RWPE1 (cell line): ENCODE measurements at regions not wholly inside any gene's neighbourhood (a gene's known extent, or its start where the extent isn't known, plus 50 kb on each side); places are given as distances from the start of the nearest gene placed in this dataset.

Experiments used
- CTCF ChIA-PET: fragments of 350-600 bp; sonication (Branson Sonifier 250); formaldehyde crosslinking; extraction: SDS; loops from one replicate; lab custom pipeline; 2021; lab: Yijun Ruan, JAX
- POLR2A ChIA-PET: fragments of 400-600 bp; formaldehyde crosslinking; extraction: SDS; loops from one replicate; lab custom pipeline; 2020; ENCODE audit warnings: antibody characterized with exemption; ENCODE audit not compliant: low non-redundant PET; lab: Yijun Ruan, JAX
- DNase-seq: peaks from one replicate; pipeline ENCODE4 v3.0.0; 2012; ENCODE audit warnings: low spot score
- H3K27ac ChIP-seq: fragments of 450-650 bp; 2 replicates; pipeline ENCODE4 v1.5.1; 2017
- CTCF ChIP-seq: fragments of 450-650 bp; conservative IDR thresholded peaks from 2 replicates; pipeline ENCODE4 v1.5.1; 2017; ENCODE audit warnings: low read depth, mild to moderate bottlenecking

- CTCF ChIA-PET: no interaction called here
- POLR2A ChIA-PET: no interaction called here
- no peak overlapping the region for H3K27ac ChIP-seq
- DNase-seq: no peak
- TF ChIP-seq CTCF: no peak
Measured at GRCh38 chr7:89738549-89738948, 415.7 kb upstream of the STEAP1 start.

- ChIA-PET CTCF (no interaction called here), POLR2A (no interaction called here)
- no peak for TF ChIP-seq CTCF
- DNase-seq: no peak
- no peak overlapping the region for H3K27ac ChIP-seq
Measured at GRCh38 chr7:89757910-89758309, 396.4 kb upstream of the STEAP1 start.

GRCh38 chr7:89760690-89761089 is 393.6 kb upstream of the STEAP1 start:
- no peak for TF ChIP-seq CTCF
- DNase-seq: no peak
- no peak overlapping the region for H3K27ac ChIP-seq
- POLR2A ChIA-PET: no interaction called here
- CTCF ChIA-PET: no interaction called here

DNA sequence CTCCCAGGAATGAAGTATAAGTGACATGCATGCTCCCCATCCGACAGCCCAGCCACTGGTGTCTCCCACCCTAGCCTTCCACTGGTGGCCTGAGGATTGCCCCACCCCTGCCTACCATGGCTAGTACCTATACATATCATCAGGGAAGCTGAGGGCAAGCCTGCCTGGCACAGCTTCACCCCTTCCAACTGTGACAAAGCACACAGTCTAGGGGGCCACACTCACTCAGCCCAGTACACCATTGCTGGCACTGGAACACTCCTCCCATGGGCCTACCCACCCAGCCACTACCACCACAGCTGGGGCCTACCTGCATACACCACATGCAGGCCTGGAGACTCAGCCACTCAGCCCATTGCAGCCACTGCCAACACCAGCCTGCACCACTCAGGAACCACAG is 393.1 kb upstream of the STEAP1 start:
- POLR2A ChIA-PET: no interaction called here
- no peak for DNase-seq
- CTCF ChIA-PET: no interaction called here
- H3K27ac ChIP-seq: no peak overlapping the region
- TF ChIP-seq CTCF: no peak

DNA sequence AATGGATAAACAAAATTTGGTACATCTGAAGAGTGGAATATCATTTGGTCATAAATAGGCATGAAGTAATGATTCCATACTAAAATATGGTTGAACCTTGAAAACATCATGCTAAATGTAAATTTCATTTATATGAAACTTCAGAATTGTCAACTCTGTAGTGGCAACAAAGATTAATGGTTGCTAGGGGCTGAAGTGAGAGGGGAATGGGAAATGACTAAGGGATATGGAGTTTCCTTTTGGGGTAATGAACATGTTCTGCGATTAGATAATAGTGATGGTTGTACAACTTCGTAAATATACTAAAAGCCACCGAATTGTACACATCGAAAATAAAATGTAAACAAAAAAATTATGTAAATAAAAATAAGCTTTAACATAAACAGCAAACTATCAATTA is 384.1 kb upstream of the STEAP1 start:
- DNase-seq: no peak
- TF ChIP-seq CTCF: no peak
- ChIA-PET POLR2A (no interaction called here), CTCF (no interaction called here)
- H3K27ac ChIP-seq: no peak overlapping the region

- no peak for TF ChIP-seq CTCF
- H3K27ac ChIP-seq: no peak overlapping the region
- ChIA-PET POLR2A (no interaction called here), CTCF (interaction anchor here (0.6 to 0.7 kb wide), 2 partner anchors 43 to 214 kb away, joined by 4 read pairs; no protein-coding TSS in a partner anchor)
- no peak for DNase-seq
Measured at GRCh38 chr7:89771003-89771636, 383.1 kb upstream of the STEAP1 start.
